ENCODE measurements at regions not wholly inside any gene's neighbourhood (a gene's known extent, or its start where the extent isn't known, plus 50 kb on each side); places are given as distances from the start of the nearest gene placed in this dataset.

GRCh38 chr5:8060953-8061429 is 192.0 kb downstream of the MTRR start:
- TF ChIP-seq CTCF (IDR thresholded peaks at IDR 0.05; ENCODE audit: low read length) (no peak), EZH2 (IDR thresholded peaks at IDR 0.05; ENCODE audit: borderline replicate concordance, low read length) (no peak)

All from OCI-LY1 (cell line).